Activated CD4-positive, alpha-beta T cell treated with anti-CD3 and anti-CD28 coated beads, Interleukin-2, amount 50 U/mL, for 1 hour (primary cell): ENCODE measurements at regions not wholly inside any gene's neighbourhood (a gene's known extent, or its start where the extent isn't known, plus 50 kb on each side); places are given as distances from the start of the nearest gene placed in this dataset.

ENCODE experiments used
- DNase-seq: peaks from one replicate; pipeline ENCODE4 v3.0.0-alpha.2; 2020

- no peak for DNase-seq
These were observed 296.3 kb downstream of the DYSF start for GRCh38 chr2:71749671-71750101.

- DNase-seq: no peak
These were observed 294.9 kb downstream of the DYSF start for GRCh38 chr2:71748227-71748626.

GRCh38 chr2:71747559-71747958 is 294.2 kb downstream of the DYSF start:
- no peak for DNase-seq

- DNase-seq: no peak
These were observed 293.7 kb downstream of the DYSF start for GRCh38 chr2:71746946-71747501.

- DNase-seq: no peak
These were observed 291.4 kb downstream of the DYSF start for GRCh38 chr2:71744781-71745180.

GRCh38 chr2:71743995-71744675 is 290.8 kb downstream of the DYSF start:
- DNase-seq: no peak

- no peak for DNase-seq
These were observed 289.7 kb downstream of the DYSF start for GRCh38 chr2:71742953-71743601.

GRCh38 chr2:71736986-71737385 is 283.6 kb downstream of the DYSF start:
- no peak for DNase-seq

- DNase-seq: no peak
These were observed 282.9 kb downstream of the DYSF start for GRCh38 chr2:71736091-71736861.
